GM12875 (cell line): ENCODE measurements at regions not wholly inside any gene's neighbourhood (a gene's known extent, or its start where the extent isn't known, plus 50 kb on each side); places are given as distances from the start of the nearest gene placed in this dataset.
"Not testable (repeated sequence)": the region's sequence is repeated elsewhere in the genome, so short reads cannot be mapped to it uniquely, and the experiment has no call there.

Source experiments
- H3K4me3 ChIP-seq: one replicate; pipeline ENCODE4 v1.5.1; 2011; ENCODE audit warnings: low read depth, low read length, control low read depth
- TF ChIP-seq, protein P1 (sequence below): IDR thresholded peaks from 2 replicates; pipeline ENCODE4 v1.5.1; 2011; ENCODE audit warnings: low read depth, mild to moderate bottlenecking, control low read depth, inconsistent platforms, low read length, moderate library complexity, borderline replicate concordance; ENCODE audit not compliant: insufficient read depth

DNA sequence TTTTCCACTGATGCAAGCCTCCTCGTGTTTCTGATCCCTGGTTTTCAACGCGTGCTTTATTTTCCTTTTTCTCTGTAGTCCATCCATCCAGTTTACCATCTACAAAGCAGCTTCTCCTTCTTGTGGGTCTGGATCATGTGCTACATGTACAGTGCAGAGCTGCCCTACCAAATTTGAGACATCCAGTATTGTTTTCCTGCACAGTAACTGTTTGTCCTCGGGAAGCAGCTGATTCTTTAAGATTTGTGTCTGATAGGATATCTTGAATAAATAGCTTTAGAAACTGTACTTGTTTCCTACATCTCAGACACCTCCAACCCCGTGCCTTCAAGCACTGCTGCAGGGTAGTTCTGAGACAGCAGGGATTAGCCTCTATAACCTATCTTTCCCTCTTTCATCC, 368.1 kb upstream of the FAR2 start:
- H3K4me3 ChIP-seq = no peak overlapping the region
- TF ChIP-seq, protein P1, sequence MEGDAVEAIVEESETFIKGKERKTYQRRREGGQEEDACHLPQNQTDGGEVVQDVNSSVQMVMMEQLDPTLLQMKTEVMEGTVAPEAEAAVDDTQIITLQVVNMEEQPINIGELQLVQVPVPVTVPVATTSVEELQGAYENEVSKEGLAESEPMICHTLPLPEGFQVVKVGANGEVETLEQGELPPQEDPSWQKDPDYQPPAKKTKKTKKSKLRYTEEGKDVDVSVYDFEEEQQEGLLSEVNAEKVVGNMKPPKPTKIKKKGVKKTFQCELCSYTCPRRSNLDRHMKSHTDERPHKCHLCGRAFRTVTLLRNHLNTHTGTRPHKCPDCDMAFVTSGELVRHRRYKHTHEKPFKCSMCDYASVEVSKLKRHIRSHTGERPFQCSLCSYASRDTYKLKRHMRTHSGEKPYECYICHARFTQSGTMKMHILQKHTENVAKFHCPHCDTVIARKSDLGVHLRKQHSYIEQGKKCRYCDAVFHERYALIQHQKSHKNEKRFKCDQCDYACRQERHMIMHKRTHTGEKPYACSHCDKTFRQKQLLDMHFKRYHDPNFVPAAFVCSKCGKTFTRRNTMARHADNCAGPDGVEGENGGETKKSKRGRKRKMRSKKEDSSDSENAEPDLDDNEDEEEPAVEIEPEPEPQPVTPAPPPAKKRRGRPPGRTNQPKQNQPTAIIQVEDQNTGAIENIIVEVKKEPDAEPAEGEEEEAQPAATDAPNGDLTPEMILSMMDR = no peak

DNA sequence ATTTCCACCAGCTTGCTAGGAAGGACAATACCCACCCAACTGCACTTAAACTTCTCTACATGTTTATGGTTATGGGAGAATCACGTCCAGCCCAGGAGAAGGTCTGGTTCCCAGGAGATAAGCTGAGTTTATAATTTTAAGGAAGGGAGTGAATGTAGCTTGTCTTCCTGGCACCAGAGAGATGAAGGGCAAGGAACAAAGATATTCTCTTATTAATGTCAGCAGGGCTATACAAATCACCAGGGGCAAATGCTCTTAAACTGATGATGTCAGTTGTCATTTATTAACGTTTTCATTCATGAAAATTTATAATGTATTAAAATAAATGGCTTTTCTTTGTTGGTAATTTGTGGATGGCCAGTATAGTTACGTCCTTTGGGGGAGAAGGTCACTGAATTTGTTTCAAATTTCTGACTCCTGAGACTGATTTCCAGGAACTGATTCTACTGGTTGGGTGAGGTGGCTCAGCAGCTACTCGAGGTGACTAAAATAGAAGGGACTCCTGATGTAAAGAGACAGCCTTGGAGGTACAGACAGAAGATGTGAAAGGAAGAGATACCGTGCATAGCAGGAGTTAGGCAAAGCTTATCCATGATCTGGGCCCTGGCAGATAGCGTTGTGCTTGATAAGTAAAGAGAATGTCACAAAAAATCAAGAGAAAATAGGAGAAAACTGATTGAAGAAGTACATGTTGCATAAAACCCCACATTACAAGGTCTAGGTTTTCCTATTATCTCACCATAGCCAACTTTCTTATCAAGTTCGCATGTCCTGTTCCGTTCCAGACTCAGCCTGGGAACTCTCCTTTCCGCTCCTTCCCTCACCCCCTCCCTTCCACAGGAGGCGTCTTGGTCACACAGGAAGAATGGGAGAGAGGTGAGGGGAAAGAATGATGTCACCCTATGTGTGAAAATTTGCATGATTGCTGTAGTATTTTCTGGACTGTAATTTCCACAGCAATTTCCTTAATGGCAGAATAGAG, 367.1 kb upstream of the FAR2 start:
- no peak overlapping the region for H3K4me3 ChIP-seq
- TF ChIP-seq, protein P1 = no peak

DNA sequence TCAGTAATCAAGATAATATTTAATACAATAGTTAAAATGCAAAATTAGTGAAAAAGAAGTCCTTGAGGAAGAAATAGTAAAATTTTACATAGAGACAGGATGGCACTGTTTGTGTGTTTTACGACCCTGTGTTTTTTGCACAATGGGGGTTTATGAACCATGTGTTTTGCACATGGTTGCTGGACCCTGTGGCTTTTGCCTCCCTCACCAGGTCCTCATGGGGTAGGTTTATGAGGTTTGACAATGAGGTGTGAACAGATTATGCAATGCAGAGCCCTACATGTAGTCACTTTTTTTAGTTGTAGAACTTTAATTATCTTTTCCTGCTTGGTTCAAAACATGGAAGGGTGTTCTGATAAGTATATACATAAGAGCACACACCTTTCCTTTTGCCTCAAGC, 366.3 kb upstream of the FAR2 start:
- H3K4me3 ChIP-seq = no peak overlapping the region
- TF ChIP-seq, protein P1 = no peak

DNA sequence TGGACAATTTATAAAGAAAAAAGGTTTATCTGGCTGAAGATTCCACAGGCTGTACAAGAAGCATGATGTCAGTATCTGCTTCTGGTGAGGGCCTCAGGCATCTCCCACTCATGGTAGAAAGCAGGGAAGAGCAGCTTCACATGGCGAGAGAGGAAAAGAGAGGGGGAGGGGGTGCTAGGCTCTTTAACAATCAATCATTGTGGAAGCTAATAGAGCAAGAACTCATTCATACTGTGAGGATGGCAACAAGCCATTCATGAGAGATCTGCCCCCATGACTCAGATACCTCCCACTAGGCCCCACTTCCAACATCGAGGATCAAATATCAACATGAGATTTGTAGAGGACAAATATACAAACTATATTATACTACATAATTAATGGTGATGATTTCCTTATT, 361.9 kb upstream of the FAR2 start:
- TF ChIP-seq, protein P1 = no peak
- H3K4me3 ChIP-seq = no peak overlapping the region

DNA sequence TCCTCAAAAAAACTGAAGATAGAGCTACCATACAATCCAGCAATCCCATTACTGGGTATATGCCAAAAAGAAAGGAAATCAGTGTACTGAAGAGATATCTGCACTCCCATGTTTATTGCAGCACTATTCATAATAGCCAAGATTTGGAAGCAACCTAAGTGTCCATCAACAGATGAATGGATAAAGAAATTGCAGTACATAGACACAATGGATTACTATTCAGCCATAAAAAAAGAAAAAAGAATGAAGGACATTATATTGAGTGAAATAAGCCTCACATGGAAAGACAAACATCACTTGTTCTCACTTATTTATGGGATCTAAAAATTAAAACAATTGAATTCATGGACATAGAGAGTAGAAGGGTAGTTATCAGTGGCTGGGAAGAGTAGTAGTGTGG, 360.8 kb upstream of the FAR2 start:
- not testable (repeated sequence) for H3K4me3 ChIP-seq

DNA sequence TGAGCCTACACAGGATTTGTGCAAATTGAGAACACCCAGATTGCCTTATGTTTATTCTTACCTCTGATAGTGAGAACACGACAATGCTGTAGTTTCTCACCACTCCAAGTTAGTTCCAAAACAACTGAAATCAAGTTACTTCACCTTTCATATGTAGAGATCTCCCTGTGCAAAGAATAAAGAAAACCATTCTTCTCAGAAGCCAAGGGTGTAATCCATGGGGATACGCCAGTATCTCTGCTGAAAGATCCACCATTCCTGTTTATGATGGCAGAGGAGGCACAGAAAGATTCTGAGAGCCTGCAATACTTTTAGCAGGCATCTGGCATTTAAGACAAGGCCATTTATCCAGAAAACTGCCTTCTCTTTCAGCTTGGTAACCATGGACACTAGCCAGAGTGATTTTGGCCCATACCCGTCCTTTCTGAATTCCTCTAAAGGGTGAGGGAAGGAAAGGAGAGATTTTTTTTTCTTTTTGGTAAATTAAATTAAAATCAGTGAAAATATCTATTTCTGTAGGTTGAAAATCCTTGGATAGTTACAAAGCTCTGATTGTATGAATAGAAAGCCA, 355.4 kb upstream of the FAR2 start:
- H3K4me3 ChIP-seq = no peak overlapping the region
- TF ChIP-seq, protein P1 = no peak

DNA sequence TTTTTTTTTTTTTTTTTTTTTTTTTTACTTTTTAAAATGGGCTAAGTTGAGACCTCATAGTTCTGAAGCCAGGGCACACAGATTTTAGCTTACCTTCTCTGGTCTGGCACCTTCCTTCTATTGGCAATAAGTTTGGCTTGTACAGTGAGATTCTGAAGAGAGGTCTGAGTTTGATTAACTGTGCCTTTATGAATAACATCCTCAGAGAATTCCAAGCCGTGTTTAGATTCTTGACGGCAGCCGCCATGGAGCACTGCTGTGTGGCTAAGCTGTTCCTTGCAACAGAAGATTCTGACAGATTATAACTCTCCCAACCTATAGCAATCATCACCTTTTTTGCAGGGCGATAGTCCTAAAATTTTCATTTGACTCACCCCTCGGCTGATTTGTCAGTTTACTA, 354.9 kb upstream of the FAR2 start:
- no peak overlapping the region for H3K4me3 ChIP-seq
- TF ChIP-seq, protein P1 = no peak
